K562 (cell line): ENCODE measurements at regions not wholly inside any gene's neighbourhood (a gene's known extent, or its start where the extent isn't known, plus 50 kb on each side); places are given as distances from the start of the nearest gene placed in this dataset.
"Not testable (repeated sequence)": the region's sequence is repeated elsewhere in the genome, so short reads cannot be mapped to it uniquely, and the experiment has no call there.

Source experiments
- CBX8 ChIP-seq: fragments of 200-600 bp; sonication (generic); IDR thresholded peaks from 2 replicates; pipeline ENCODE4 v1.6.1; 2012; ENCODE audit warnings: borderline replicate concordance, mixed run types, low read depth, mild to moderate bottlenecking, moderate library complexity, mixed read lengths, low read length, control low read depth, inconsistent platforms; ENCODE audit not compliant: poor library complexity, severe bottlenecking; ENCODE audit errors: extremely low read depth
- POLR2AphosphoS5 ChIP-seq: IDR thresholded peaks from 2 replicates; pipeline ENCODE4 v1.6.1; 2011; ENCODE audit warnings: mild to moderate bottlenecking, low read depth, low read length, moderate library complexity; ENCODE audit not compliant: control insufficient read depth, insufficient read depth
- RBBP5 ChIP-seq: fragments of 200-600 bp; sonication (generic); IDR thresholded peaks from 2 replicates; pipeline ENCODE4 v1.6.1; 2012; ENCODE audit warnings: borderline replicate concordance, mild to moderate bottlenecking, low read length, control low read depth, inconsistent platforms; ENCODE audit not compliant: insufficient read depth, poor library complexity, severe bottlenecking
- SMAD4 ChIP-seq: fragments of 250-450 bp; sonication (Bioruptor Pico); conservative IDR thresholded peaks from 2 replicates; pipeline ENCODE4 v1.8.0; 2021; ENCODE audit warnings: inconsistent platforms, mild to moderate bottlenecking, moderate library complexity
- ZNF224 ChIP-seq: sonication (generic); formaldehyde crosslinking; IDR thresholded peaks from 2 replicates; pipeline ENCODE4 v1.8.0; 2022; ENCODE audit warnings: mild to moderate bottlenecking, missing genetic modification reagents
- TF ChIP-seq, protein P1 (sequence below), 2 experiments: fragments of 450-650 bp; formaldehyde crosslinking in 1 of 2; IDR thresholded peaks; 2 replicates each; pipeline versions ENCODE4 v1.4.0 to v1.6.1; 2014 to 2020; ENCODE audit warnings: mild to moderate bottlenecking in 2 of 2, borderline replicate concordance in 1 of 2, low read depth in 1 of 2
- TF ChIP-seq, protein P2 (sequence below), 3 experiments: IDR thresholded peaks in 2 of 3; conservative IDR thresholded peaks in 1 of 3; 2 replicates each; pipeline ENCODE4 v1.5.1; 2011 to 2012; ENCODE audit warnings: low read length in 3 of 3, mild to moderate bottlenecking in 3 of 3, control low read depth in 2 of 3, improper control_type of control experiment in 1 of 3, inconsistent platforms in 1 of 3, low read depth in 1 of 3, mixed read lengths in 1 of 3, moderate library complexity in 1 of 3; ENCODE audit not compliant: insufficient read depth in 2 of 3

DNA sequence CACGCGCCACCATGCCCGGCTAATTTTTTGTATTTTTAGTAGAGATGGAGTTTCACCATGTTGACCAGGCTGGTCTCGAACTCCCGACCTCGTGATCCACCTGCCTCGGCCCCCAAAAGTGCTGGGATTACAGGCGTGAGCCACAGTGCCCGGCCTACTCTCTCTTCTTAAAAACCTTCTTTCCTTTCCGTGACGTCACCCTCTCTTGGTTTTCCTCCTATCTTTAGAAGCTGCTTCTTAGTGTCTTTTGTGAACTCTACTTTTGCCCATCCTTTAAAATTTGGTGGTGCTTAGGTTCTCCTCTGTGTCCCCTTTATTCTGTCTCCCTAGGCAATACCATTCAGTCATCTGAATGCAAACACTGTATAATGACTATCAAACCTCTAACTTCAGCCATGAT is 311.2 kb upstream of the KITLG start:
- not testable (repeated sequence) for TF ChIP-seq RBBP5; CBX8; POLR2AphosphoS5; SMAD4; ZNF224 (CRISPR knock-in tag)
- TF ChIP-seq, protein P1, sequence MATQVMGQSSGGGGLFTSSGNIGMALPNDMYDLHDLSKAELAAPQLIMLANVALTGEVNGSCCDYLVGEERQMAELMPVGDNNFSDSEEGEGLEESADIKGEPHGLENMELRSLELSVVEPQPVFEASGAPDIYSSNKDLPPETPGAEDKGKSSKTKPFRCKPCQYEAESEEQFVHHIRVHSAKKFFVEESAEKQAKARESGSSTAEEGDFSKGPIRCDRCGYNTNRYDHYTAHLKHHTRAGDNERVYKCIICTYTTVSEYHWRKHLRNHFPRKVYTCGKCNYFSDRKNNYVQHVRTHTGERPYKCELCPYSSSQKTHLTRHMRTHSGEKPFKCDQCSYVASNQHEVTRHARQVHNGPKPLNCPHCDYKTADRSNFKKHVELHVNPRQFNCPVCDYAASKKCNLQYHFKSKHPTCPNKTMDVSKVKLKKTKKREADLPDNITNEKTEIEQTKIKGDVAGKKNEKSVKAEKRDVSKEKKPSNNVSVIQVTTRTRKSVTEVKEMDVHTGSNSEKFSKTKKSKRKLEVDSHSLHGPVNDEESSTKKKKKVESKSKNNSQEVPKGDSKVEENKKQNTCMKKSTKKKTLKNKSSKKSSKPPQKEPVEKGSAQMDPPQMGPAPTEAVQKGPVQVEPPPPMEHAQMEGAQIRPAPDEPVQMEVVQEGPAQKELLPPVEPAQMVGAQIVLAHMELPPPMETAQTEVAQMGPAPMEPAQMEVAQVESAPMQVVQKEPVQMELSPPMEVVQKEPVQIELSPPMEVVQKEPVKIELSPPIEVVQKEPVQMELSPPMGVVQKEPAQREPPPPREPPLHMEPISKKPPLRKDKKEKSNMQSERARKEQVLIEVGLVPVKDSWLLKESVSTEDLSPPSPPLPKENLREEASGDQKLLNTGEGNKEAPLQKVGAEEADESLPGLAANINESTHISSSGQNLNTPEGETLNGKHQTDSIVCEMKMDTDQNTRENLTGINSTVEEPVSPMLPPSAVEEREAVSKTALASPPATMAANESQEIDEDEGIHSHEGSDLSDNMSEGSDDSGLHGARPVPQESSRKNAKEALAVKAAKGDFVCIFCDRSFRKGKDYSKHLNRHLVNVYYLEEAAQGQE (IDR thresholded peaks at IDR 0.05; ENCODE audit: borderline replicate concordance): not testable (repeated sequence)
- TF ChIP-seq, protein P1 (CRISPR knock-in tag; IDR thresholded peaks at IDR 0.05; ENCODE audit: low read depth): not testable (repeated sequence)
- TF ChIP-seq, protein P2, sequence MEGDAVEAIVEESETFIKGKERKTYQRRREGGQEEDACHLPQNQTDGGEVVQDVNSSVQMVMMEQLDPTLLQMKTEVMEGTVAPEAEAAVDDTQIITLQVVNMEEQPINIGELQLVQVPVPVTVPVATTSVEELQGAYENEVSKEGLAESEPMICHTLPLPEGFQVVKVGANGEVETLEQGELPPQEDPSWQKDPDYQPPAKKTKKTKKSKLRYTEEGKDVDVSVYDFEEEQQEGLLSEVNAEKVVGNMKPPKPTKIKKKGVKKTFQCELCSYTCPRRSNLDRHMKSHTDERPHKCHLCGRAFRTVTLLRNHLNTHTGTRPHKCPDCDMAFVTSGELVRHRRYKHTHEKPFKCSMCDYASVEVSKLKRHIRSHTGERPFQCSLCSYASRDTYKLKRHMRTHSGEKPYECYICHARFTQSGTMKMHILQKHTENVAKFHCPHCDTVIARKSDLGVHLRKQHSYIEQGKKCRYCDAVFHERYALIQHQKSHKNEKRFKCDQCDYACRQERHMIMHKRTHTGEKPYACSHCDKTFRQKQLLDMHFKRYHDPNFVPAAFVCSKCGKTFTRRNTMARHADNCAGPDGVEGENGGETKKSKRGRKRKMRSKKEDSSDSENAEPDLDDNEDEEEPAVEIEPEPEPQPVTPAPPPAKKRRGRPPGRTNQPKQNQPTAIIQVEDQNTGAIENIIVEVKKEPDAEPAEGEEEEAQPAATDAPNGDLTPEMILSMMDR (IDR thresholded peaks at IDR 0.05 in 2 of 3, conservative IDR thresholded peaks at IDR 0.05 in 1 of 3; ENCODE audit: insufficient read depth in 2 of 3, low read depth in 1 of 3, low read length in 3 of 3): not testable (repeated sequence)
